ENCODE measurements at regions not wholly inside any gene's neighbourhood (a gene's known extent, or its start where the extent isn't known, plus 50 kb on each side); places are given as distances from the start of the nearest gene placed in this dataset.

GRCh38 chr9:90156318-90156717 is 486.3 kb downstream of the DIRAS2 start:
- TF ChIP-seq EZH2phosphoT487 (IDR thresholded peaks at IDR 0.05; ENCODE audit: borderline replicate concordance): no peak
- TF ChIP-seq, protein P1, sequence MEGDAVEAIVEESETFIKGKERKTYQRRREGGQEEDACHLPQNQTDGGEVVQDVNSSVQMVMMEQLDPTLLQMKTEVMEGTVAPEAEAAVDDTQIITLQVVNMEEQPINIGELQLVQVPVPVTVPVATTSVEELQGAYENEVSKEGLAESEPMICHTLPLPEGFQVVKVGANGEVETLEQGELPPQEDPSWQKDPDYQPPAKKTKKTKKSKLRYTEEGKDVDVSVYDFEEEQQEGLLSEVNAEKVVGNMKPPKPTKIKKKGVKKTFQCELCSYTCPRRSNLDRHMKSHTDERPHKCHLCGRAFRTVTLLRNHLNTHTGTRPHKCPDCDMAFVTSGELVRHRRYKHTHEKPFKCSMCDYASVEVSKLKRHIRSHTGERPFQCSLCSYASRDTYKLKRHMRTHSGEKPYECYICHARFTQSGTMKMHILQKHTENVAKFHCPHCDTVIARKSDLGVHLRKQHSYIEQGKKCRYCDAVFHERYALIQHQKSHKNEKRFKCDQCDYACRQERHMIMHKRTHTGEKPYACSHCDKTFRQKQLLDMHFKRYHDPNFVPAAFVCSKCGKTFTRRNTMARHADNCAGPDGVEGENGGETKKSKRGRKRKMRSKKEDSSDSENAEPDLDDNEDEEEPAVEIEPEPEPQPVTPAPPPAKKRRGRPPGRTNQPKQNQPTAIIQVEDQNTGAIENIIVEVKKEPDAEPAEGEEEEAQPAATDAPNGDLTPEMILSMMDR (IDR thresholded peaks at IDR 0.05 in 2 of 3, conservative IDR thresholded peaks at IDR 0.05 in 1 of 3; ENCODE audit: borderline replicate concordance in 1 of 3, insufficient read depth in 1 of 3, low read depth in 2 of 3, low read length in 2 of 3): no peak
- TF ChIP-seq, protein P2, sequence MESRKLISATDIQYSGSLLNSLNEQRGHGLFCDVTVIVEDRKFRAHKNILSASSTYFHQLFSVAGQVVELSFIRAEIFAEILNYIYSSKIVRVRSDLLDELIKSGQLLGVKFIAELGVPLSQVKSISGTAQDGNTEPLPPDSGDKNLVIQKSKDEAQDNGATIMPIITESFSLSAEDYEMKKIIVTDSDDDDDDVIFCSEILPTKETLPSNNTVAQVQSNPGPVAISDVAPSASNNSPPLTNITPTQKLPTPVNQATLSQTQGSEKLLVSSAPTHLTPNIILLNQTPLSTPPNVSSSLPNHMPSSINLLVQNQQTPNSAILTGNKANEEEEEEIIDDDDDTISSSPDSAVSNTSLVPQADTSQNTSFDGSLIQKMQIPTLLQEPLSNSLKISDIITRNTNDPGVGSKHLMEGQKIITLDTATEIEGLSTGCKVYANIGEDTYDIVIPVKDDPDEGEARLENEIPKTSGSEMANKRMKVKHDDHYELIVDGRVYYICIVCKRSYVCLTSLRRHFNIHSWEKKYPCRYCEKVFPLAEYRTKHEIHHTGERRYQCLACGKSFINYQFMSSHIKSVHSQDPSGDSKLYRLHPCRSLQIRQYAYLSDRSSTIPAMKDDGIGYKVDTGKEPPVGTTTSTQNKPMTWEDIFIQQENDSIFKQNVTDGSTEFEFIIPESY (IDR thresholded peaks at IDR 0.05; ENCODE audit: extremely low read depth, insufficient replicate concordance, low read length): no peak
- TF ChIP-seq CEBPB (IDR thresholded peaks at IDR 0.05; ENCODE audit: low read depth): no peak
- no peak for TF ChIP-seq POLR2A (IDR thresholded peaks at IDR 0.05; ENCODE audit: borderline replicate concordance, extremely low read depth, insufficient read depth, insufficient read length)
